SJCRH30 (cell line): ENCODE measurements at regions not wholly inside any gene's neighbourhood (a gene's known extent, or its start where the extent isn't known, plus 50 kb on each side); places are given as distances from the start of the nearest gene placed in this dataset.
"Not testable (repeated sequence)": the region's sequence is repeated elsewhere in the genome, so short reads cannot be mapped to it uniquely, and the experiment has no call there.

Experiments used
- DNase-seq, 2 experiments: peaks; one replicate each; pipeline ENCODE4 v3.0.0-alpha.2; 2015 to 2020
- H3K27ac ChIP-seq: fragments of 250-450 bp; sonication (Bioruptor Pico); 2 replicates; pipeline ENCODE4 v1.5.1; 2020; ENCODE audit warnings: mild to moderate bottlenecking, moderate library complexity
- H3K27me3 ChIP-seq: fragments of 250-450 bp; sonication (Bioruptor Pico); 2 replicates; pipeline ENCODE4 v1.5.1; 2020; ENCODE audit warnings: mild to moderate bottlenecking, moderate library complexity
- H3K36me3 ChIP-seq: fragments of 250-450 bp; sonication (Bioruptor Pico); 2 replicates; pipeline ENCODE4 v1.5.1; 2020; ENCODE audit warnings: mild to moderate bottlenecking, moderate library complexity
- H3K4me1 ChIP-seq: fragments of 250-450 bp; sonication (Bioruptor Pico); 2 replicates; pipeline ENCODE4 v1.5.1; 2020; ENCODE audit warnings: mild to moderate bottlenecking, moderate library complexity
- H3K4me3 ChIP-seq: fragments of 250-450 bp; sonication (Bioruptor Pico); 2 replicates; pipeline ENCODE4 v1.5.1; 2020; ENCODE audit warnings: mild to moderate bottlenecking, moderate library complexity
- H3K9me3 ChIP-seq: fragments of 250-450 bp; sonication (Bioruptor Pico); replicated peaks from 2 replicates; pipeline ENCODE4 v1.5.1; 2020; ENCODE audit warnings: mild to moderate bottlenecking, moderate library complexity

- Histone ChIP-seq H3K9me3 (no peaks in the 10 kb centered on the region), H3K36me3 (no peaks in the 10 kb centered on the region), H3K27ac (no peak overlapping the region), H3K27me3 (no peaks in the 10 kb centered on the region), H3K4me3 (no peak overlapping the region), H3K4me1 (no peaks in the 10 kb centered on the region)
- DNase-seq, result peak in 1 of 2 experiments; percentile 23
These were observed 154.5 kb downstream of the OR4C45 start for GRCh38 chr11:50187220-50187619.

- Histone ChIP-seq H3K36me3 (no peaks in the 10 kb centered on the region), H3K27ac (no peak overlapping the region), H3K4me1 (no peaks in the 10 kb centered on the region), H3K4me3 (no peak overlapping the region), H3K27me3 (no peaks in the 10 kb centered on the region), H3K9me3 (no peaks in the 10 kb centered on the region)
- no peak for DNase-seq
These were observed 155.4 kb downstream of the OR4C45 start for GRCh38 chr11:50188040-50188439.

- DNase-seq, result no peak
- Histone ChIP-seq H3K27ac (no peak overlapping the region), H3K27me3 (no peaks in the 10 kb centered on the region), H3K4me3 (no peak overlapping the region), H3K9me3 (no peaks in the 10 kb centered on the region), H3K4me1 (no peaks in the 10 kb centered on the region), H3K36me3 (no peaks in the 10 kb centered on the region)
These were observed 160.1 kb downstream of the OR4C45 start for GRCh38 chr11:50192743-50193142.

- Histone ChIP-seq H3K4me3 (no peak overlapping the region), H3K27me3 (no peaks in the 10 kb centered on the region), H3K4me1 (no peaks in the 10 kb centered on the region), H3K36me3 (no peaks in the 10 kb centered on the region), H3K27ac (no peak overlapping the region), H3K9me3 (no peaks in the 10 kb centered on the region)
- DNase-seq, result no peak
These were observed 181.7 kb downstream of the OR4C45 start for GRCh38 chr11:50214376-50214775.

- H3K9me3 ChIP-seq, result no peaks in the 10 kb centered on the region
- no peak overlapping the region for H3K4me3 ChIP-seq
- H3K36me3 ChIP-seq, result no peaks in the 10 kb centered on the region
- no peaks in the 10 kb centered on the region for H3K4me1 ChIP-seq
- H3K27me3 ChIP-seq, result no peaks in the 10 kb centered on the region
- DNase-seq, result no peak
- no peak overlapping the region for H3K27ac ChIP-seq
These were observed 188.0 kb downstream of the OR4C45 start for GRCh38 chr11:50220651-50221050.

GRCh38 chr11:50238368-50238767 is 205.7 kb downstream of the OR4C45 start:
- H3K9me3 ChIP-seq, H3K4me3 ChIP-seq, H3K27ac ChIP-seq, H3K36me3 ChIP-seq, H3K4me1 ChIP-seq, DNase-seq, H3K27me3 ChIP-seq: not testable (repeated sequence)

- no peaks in the 10 kb centered on the region for H3K9me3 ChIP-seq
- no peaks in the 10 kb centered on the region for H3K27me3 ChIP-seq
- no peak for DNase-seq
- no peaks in the 10 kb centered on the region for H3K36me3 ChIP-seq
- H3K27ac ChIP-seq, result no peak overlapping the region
- H3K4me1 ChIP-seq, result no peaks in the 10 kb centered on the region
- H3K4me3 ChIP-seq, result no peak overlapping the region
These were observed 213.5 kb downstream of the OR4C45 start for GRCh38 chr11:50246183-50246582.

GRCh38 chr11:50246699-50247098 is 214.0 kb downstream of the OR4C45 start:
- Histone ChIP-seq H3K27ac (no peak overlapping the region), H3K4me3 (no peak overlapping the region), H3K9me3 (no peaks in the 10 kb centered on the region), H3K27me3 (no peaks in the 10 kb centered on the region), H3K4me1 (no peaks in the 10 kb centered on the region), H3K36me3 (no peaks in the 10 kb centered on the region)
- no peak for DNase-seq

GRCh38 chr11:50247309-50247874 is 214.7 kb downstream of the OR4C45 start:
- DNase-seq, result no peak
- Histone ChIP-seq H3K27ac (no peak overlapping the region), H3K4me3 (no peak overlapping the region), H3K27me3 (no peaks in the 10 kb centered on the region), H3K36me3 (no peaks in the 10 kb centered on the region), H3K4me1 (no peaks in the 10 kb centered on the region), H3K9me3 (no peaks in the 10 kb centered on the region)

GRCh38 chr11:50267851-50268250 is 235.2 kb downstream of the OR4C45 start:
- no peak for DNase-seq
- H3K9me3 ChIP-seq, result no peaks in the 10 kb centered on the region
- no peaks in the 10 kb centered on the region for H3K36me3 ChIP-seq
- no peak overlapping the region for H3K4me3 ChIP-seq
- no peaks in the 10 kb centered on the region for H3K4me1 ChIP-seq
- no peak overlapping the region for H3K27ac ChIP-seq
- H3K27me3 ChIP-seq, result 0 out of 2 replicates have a peak, but pooled peaks cover 2% of the 10 kb centered on the region

GRCh38 chr11:50275133-50275532 is 242.5 kb downstream of the OR4C45 start:
- no peak for DNase-seq
- no peaks in the 10 kb centered on the region for H3K27me3 ChIP-seq
- H3K4me3 ChIP-seq, result no peak overlapping the region
- H3K9me3 ChIP-seq, result no peaks in the 10 kb centered on the region
- H3K27ac ChIP-seq, result no peak overlapping the region
- H3K4me1 ChIP-seq, result no peaks in the 10 kb centered on the region
- H3K36me3 ChIP-seq, result no peaks in the 10 kb centered on the region

GRCh38 chr11:50278756-50279155 is 246.1 kb downstream of the OR4C45 start:
- H3K4me1 ChIP-seq, result no peaks in the 10 kb centered on the region
- no peaks in the 10 kb centered on the region for H3K27me3 ChIP-seq
- H3K4me3 ChIP-seq, result no peak overlapping the region
- no peaks in the 10 kb centered on the region for H3K36me3 ChIP-seq
- H3K9me3 ChIP-seq, result no peaks in the 10 kb centered on the region
- DNase-seq, result no peak
- H3K27ac ChIP-seq, result no peak overlapping the region

- Histone ChIP-seq H3K27ac (no peak overlapping the region), H3K4me1 (no peaks in the 10 kb centered on the region), H3K36me3 (no peaks in the 10 kb centered on the region), H3K27me3 (no peaks in the 10 kb centered on the region), H3K9me3 (no peaks in the 10 kb centered on the region), H3K4me3 (no peak overlapping the region)
- DNase-seq, result no peak
These were observed 265.7 kb downstream of the OR4C45 start for GRCh38 chr11:50298182-50298988.

- H3K4me1 ChIP-seq, result not testable (repeated sequence)
These were observed 298.0 kb downstream of the OR4C45 start for GRCh38 chr11:50330723-50331122.

GRCh38 chr11:50333861-50334260 is 301.2 kb downstream of the OR4C45 start:
- H3K27ac ChIP-seq, result no peak overlapping the region

More at GRCh38 chr11:50330723-50331122, 298.0 kb downstream of the OR4C45 start:
- H3K4me3 ChIP-seq, H3K27me3 ChIP-seq, DNase-seq, H3K9me3 ChIP-seq, H3K36me3 ChIP-seq, H3K27ac ChIP-seq: not testable (repeated sequence)

GRCh38 chr11:50337432-50337831 is 304.8 kb downstream of the OR4C45 start:
- not testable (repeated sequence) for H3K27me3 ChIP-seq, H3K4me1 ChIP-seq

More at GRCh38 chr11:50333861-50334260, 301.2 kb downstream of the OR4C45 start:
- Histone ChIP-seq H3K36me3 (no peaks in the 10 kb centered on the region), H3K4me1 (no peaks in the 10 kb centered on the region), H3K4me3 (no peak overlapping the region), H3K27me3 (no peaks in the 10 kb centered on the region), H3K9me3 (no peaks in the 10 kb centered on the region)
- DNase-seq, result no peak

More at GRCh38 chr11:50337432-50337831, 304.8 kb downstream of the OR4C45 start:
- not testable (repeated sequence) for H3K36me3 ChIP-seq, DNase-seq, H3K4me3 ChIP-seq, H3K9me3 ChIP-seq, H3K27ac ChIP-seq
